GM12873 (cell line): ENCODE measurements at regions not wholly inside any gene's neighbourhood (a gene's known extent, or its start where the extent isn't known, plus 50 kb on each side); places are given as distances from the start of the nearest gene placed in this dataset.

ENCODE experiments used
- TF ChIP-seq, protein P1 (sequence below): IDR thresholded peaks from 2 replicates; pipeline ENCODE4 v1.5.1; 2012; ENCODE audit warnings: low read depth, mild to moderate bottlenecking, moderate library complexity, low read length, control low read depth; ENCODE audit not compliant: insufficient read depth; ENCODE audit errors: missing control alignments

DNA sequence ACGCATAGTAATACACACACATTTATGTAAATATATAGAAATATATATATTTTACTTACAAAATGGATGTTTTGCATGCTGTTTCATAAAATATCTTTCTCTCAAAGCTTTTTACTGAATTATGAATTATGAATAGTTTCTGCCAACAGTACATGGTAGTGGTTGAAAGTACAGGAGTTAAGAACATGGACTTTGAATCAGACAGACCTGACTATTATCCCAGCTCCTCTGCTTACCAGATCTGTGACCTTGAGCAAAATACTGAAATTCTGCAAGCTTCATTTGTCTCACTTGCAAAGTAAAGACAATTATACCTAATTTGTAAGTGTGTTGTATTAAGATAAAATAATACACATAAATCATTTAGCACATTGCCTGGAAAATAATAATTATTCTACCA, 459.5 kb downstream of the EPM2A start:
- TF ChIP-seq, protein P1, sequence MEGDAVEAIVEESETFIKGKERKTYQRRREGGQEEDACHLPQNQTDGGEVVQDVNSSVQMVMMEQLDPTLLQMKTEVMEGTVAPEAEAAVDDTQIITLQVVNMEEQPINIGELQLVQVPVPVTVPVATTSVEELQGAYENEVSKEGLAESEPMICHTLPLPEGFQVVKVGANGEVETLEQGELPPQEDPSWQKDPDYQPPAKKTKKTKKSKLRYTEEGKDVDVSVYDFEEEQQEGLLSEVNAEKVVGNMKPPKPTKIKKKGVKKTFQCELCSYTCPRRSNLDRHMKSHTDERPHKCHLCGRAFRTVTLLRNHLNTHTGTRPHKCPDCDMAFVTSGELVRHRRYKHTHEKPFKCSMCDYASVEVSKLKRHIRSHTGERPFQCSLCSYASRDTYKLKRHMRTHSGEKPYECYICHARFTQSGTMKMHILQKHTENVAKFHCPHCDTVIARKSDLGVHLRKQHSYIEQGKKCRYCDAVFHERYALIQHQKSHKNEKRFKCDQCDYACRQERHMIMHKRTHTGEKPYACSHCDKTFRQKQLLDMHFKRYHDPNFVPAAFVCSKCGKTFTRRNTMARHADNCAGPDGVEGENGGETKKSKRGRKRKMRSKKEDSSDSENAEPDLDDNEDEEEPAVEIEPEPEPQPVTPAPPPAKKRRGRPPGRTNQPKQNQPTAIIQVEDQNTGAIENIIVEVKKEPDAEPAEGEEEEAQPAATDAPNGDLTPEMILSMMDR: no peak

DNA sequence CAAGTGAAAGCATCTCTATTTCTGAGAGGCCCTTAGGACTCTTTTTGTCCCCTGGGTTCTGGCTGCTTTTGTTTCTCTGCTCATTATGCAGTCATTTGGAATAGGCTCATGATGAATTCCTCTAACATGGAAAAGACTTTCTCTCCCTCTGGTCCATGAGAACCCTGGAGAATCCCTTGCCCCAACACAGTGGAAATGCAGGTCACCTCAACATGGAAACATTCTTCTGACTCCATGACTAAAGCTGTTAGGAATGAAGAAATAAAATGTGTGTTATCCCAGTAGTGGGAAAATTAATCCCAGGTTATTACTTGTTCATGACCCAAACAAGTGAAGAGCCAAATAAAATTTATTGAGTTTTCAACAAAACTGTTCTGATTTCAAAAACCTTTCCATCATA, 458.6 kb downstream of the EPM2A start:
- TF ChIP-seq, protein P1: no peak

DNA sequence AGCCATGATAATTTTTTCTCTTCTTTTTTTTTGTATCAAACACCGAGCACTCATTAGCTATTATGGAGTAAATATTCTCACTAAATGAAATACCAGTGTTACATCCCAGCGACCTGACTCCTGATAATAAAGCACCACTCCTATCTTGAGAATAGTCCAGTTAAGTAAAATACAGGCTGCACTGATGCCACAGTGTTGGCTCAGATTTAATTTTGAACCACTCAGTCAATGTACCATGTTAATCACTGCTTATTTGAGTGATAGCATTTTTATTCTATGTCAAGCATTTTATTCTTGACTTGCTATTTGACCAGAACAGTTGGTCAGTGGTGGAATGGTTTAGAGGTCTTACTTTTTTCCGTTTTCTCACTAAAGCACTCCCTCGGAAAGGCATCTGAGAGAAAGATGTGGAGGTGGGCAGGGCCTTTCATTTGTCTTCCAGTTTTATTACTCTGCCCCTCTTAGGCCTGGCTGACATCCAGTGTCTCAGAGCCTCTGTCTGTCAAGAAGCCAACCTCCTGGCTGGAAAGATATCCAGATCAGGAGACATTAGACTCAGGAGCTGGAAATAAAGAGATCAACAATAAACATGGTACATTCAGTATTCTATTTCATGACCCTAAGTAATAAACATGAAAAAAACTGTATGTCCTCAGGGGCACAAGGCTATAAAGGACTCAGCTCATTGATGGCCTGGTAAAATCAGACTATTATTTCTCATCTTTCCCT, 457.8 kb downstream of the EPM2A start:
- TF ChIP-seq, protein P1: no peak

DNA sequence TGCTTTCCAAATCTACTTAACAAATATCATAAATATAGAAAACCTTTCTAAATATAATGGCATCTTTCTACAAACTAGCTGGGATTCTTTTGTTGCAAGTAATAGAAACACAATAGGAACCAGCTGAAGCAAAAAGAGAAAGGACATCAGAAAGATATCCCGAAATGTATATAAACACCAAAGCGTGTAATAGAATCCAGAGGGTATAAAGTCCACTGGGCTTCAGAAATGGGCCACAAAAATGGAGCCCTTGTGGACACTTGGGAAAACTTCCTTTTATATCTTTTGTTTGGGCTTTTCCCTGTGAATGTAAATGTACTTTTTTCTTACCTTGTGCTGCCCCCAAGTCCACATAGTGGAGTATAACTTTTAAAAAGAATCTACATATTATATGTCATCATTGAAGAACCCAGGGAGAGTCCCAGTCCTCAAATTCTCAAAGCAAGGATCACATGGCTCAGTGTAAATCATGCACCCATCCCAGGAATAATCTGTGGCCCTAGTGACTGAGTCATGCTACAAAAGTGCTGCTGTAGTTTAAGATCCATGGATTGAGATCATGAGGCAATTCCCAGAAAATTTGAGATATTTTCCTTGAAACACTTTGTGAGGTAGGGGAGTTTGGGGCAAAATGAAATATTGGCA, 457.0 kb downstream of the EPM2A start:
- TF ChIP-seq, protein P1: no peak

DNA sequence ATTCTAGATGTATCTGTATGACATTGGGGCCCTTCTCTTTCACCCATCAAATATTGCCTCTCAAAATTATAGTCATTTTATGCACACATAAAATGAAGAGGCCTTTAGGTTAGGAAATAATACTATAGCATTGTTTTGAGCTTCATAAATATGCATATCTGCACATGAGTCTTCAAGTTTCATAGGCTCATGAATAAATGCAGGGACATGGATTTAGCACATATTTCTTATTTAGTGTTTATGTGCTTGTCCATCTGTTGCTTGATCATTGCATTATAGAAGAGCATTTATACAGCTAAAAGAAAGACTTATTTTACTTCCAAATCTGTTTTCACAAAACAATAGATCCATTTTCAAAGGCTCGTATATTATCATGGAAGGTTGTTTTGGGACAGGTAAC, 455.8 kb downstream of the EPM2A start:
- TF ChIP-seq, protein P1: no peak

DNA sequence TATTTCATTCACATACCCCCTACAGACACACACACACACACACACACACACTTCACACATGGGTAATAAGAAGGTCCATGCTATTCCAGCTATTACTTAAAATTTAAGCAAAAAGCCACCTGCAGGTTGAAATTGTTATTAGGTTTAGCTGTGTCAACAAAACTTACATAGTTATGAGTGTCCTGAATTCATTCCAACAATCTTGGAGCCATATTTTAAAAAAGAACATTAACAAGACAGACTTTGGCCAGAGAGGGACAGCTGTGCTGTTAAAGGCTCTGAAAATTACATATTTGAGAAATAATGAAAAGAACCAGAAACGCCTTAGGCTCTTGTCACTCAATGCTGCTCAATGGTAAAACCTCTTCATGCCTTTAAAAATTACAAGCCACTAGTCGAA, 455.3 kb downstream of the EPM2A start:
- TF ChIP-seq, protein P1: no peak

DNA sequence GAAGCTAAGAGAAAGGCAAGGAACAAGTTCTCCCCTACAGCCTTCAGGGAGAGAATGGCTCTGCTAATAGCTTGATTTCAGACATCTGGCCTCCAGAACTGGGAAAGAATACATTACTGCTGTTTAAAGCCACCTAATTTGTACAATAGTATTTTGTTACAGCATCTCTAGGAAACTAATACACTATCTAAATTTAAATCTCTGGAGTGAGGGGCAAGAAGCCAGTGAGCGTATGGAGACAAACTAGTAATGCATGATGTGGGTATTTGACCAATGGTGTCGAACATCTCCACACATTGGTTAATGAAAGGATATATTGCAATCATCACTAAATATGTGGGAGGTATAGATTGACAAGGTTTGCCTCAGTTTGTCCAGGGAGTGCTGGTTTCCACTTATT, 451.5 kb downstream of the EPM2A start:
- TF ChIP-seq, protein P1: no peak
